Caco-2 (cell line): ENCODE measurements at regions not wholly inside any gene's neighbourhood (a gene's known extent, or its start where the extent isn't known, plus 50 kb on each side); places are given as distances from the start of the nearest gene placed in this dataset.

Experiments
- BruUV-seq: library from RNA; stranded (reverse); fragments of 400-500 nt; replicated peaks from 2 replicates; lab custom pipeline; 2021; lab: Mats Ljungman, UMichigan
- CTCF ChIA-PET: fragments of 300-600 bp; sonication (Branson Sonifier 250); formaldehyde crosslinking; loops from one replicate; lab custom pipeline; 2022; ENCODE audit warnings: antibody characterized with exemption; lab: Charles Lee
- POLR2A ChIA-PET: fragments of 300-600 bp; sonication (Branson Sonifier 250); formaldehyde crosslinking; loops from one replicate; lab custom pipeline; 2022; ENCODE audit warnings: antibody characterized with exemption; lab: Charles Lee
- DNase-seq, 2 experiments: peaks; one replicate each; pipeline versions ENCODE4 v3.0.0 to v3.0.0-alpha.2; 2020 to 2022
- H3K27me3 ChIP-seq: replicated peaks from 2 replicates; pipeline ENCODE4 v1.6.0; 2011; ENCODE audit warnings: low read length; ENCODE audit not compliant: control insufficient read depth, insufficient read depth
- H3K36me3 ChIP-seq: 2 replicates; pipeline ENCODE4 v1.5.1; 2011; ENCODE audit warnings: low read length; ENCODE audit not compliant: control insufficient read depth, insufficient read depth
- H3K4me1 ChIP-seq: fragments of 250-450 bp; sonication (Bioruptor Pico); 2 replicates; pipeline ENCODE4 v1.5.1; 2020; ENCODE audit warnings: mild to moderate bottlenecking
- H3K4me3 ChIP-seq: 2 replicates; pipeline ENCODE4 v1.5.1; 2011; ENCODE audit warnings: low read depth, mild to moderate bottlenecking, control low read depth, low read length
- H3K9me3 ChIP-seq: fragments of 250-450 bp; sonication (Bioruptor Pico); 2 replicates; pipeline ENCODE4 v1.5.1; 2020; ENCODE audit warnings: mild to moderate bottlenecking, moderate library complexity
- H3K27ac Mint-ChIP-seq: one replicate; pipeline ENCODE4 v1.8.0; 2022; ENCODE audit warnings: mixed read lengths; ENCODE audit not compliant: unreplicated experiment
- H3K27me3 Mint-ChIP-seq: one replicate; pipeline ENCODE4 v1.8.0; 2022; ENCODE audit warnings: mixed read lengths; ENCODE audit not compliant: insufficient read depth, unreplicated experiment
- H3K36me3 Mint-ChIP-seq: one replicate; pipeline ENCODE4 v1.8.0; 2022; ENCODE audit warnings: mild to moderate bottlenecking, mixed read lengths; ENCODE audit not compliant: insufficient read depth, unreplicated experiment
- H3K4me1 Mint-ChIP-seq: one replicate; pipeline ENCODE4 v1.8.0; 2022; ENCODE audit warnings: low read depth, mixed read lengths; ENCODE audit not compliant: unreplicated experiment
- H3K4me3 Mint-ChIP-seq: one replicate; pipeline ENCODE4 v1.8.0; 2022; ENCODE audit warnings: mild to moderate bottlenecking, moderate library complexity, mixed read lengths; ENCODE audit not compliant: unreplicated experiment
- H3K9me3 Mint-ChIP-seq: one replicate; pipeline ENCODE4 v1.8.0; 2022; ENCODE audit warnings: mixed read lengths; ENCODE audit not compliant: unreplicated experiment
- CTCF ChIP-seq, 2 experiments: fragments of 200-600 bp in 1 of 2; IDR thresholded peaks; 1 replicate in 1 of 2; 2 replicates in 1 of 2; pipeline versions ENCODE4 v1.5.1 to v1.8.0; 2011 to 2022; ENCODE audit warnings: antibody characterized with exemption in 1 of 2, control low read depth in 1 of 2, inconsistent platforms in 1 of 2, low read depth in 1 of 2, low read length in 1 of 2, mild to moderate bottlenecking in 1 of 2, moderate library complexity in 1 of 2; ENCODE audit not compliant: insufficient read depth in 1 of 2, severe bottlenecking in 1 of 2, unreplicated experiment in 1 of 2
- intact Hi-C: fragments of 100-400 bp; cut with micrococcal nuclease; formaldehyde crosslinking; loops from one replicate; pipeline ENCODE4 v1.10.0; 2022; ENCODE audit not compliant: unreplicated experiment

- Mint-ChIP-seq H3K27ac (no peak overlapping the region), H3K27me3 (no peaks in the 10 kb centered on the region), H3K9me3 (no peaks in the 10 kb centered on the region), H3K4me1 (no peaks in the 10 kb centered on the region), H3K4me3 (no peak overlapping the region), H3K36me3 (no peaks in the 10 kb centered on the region)
- no peak overlapping the region for H3K4me3 ChIP-seq
- ChIA-PET CTCF (no interaction called here), POLR2A (no interaction called here)
- intact Hi-C loops: no loop called here
- BruUV-seq: no TSS peak
- H3K9me3 ChIP-seq: no peaks in the 10 kb centered on the region
- TF ChIP-seq CTCF (IDR thresholded peaks at IDR 0.05; ENCODE audit: insufficient read depth in 1 of 2, low read depth in 1 of 2, low read length in 1 of 2, severe bottlenecking in 1 of 2, unreplicated experiment in 1 of 2): no peak
- no peaks in the 10 kb centered on the region for H3K36me3 ChIP-seq
- H3K4me1 ChIP-seq: no peaks in the 10 kb centered on the region
- DNase-seq: no peak
- no peaks in the 10 kb centered on the region for H3K27me3 ChIP-seq
Measured at GRCh38 chr3:145882436-145882835, 278.5 kb downstream of the PLOD2 start.

GRCh38 chr3:145889730-145890129, 271.3 kb downstream of the PLOD2 start:
- Histone ChIP-seq H3K4me1 (no peaks in the 10 kb centered on the region), H3K9me3 (no peaks in the 10 kb centered on the region), H3K4me3 (no peak overlapping the region), H3K27me3 (no peaks in the 10 kb centered on the region), H3K36me3 (no peaks in the 10 kb centered on the region)
- TF ChIP-seq CTCF (IDR thresholded peaks at IDR 0.05; ENCODE audit: insufficient read depth in 1 of 2, low read depth in 1 of 2, low read length in 1 of 2, severe bottlenecking in 1 of 2, unreplicated experiment in 1 of 2): no peak
- no peak for DNase-seq
- ChIA-PET POLR2A (no interaction called here), CTCF (no interaction called here)
- BruUV-seq: no TSS peak
- intact Hi-C loops: no loop called here
- Mint-ChIP-seq H3K4me1 (no peaks in the 10 kb centered on the region), H3K4me3 (no peak overlapping the region), H3K36me3 (no peaks in the 10 kb centered on the region), H3K27me3 (no peaks in the 10 kb centered on the region), H3K9me3 (no peaks in the 10 kb centered on the region), H3K27ac (no peak overlapping the region)

GRCh38 chr3:145892869-145893268, 268.1 kb downstream of the PLOD2 start:
- Histone ChIP-seq H3K36me3 (no peaks in the 10 kb centered on the region), H3K9me3 (no peaks in the 10 kb centered on the region), H3K4me1 (no peaks in the 10 kb centered on the region), H3K4me3 (no peak overlapping the region), H3K27me3 (no peaks in the 10 kb centered on the region)
- Mint-ChIP-seq H3K4me1 (no peaks in the 10 kb centered on the region), H3K36me3 (no peaks in the 10 kb centered on the region), H3K27ac (no peak overlapping the region), H3K4me3 (no peak overlapping the region), H3K9me3 (no peaks in the 10 kb centered on the region), H3K27me3 (no peaks in the 10 kb centered on the region)
- no peak for DNase-seq
- TF ChIP-seq CTCF (IDR thresholded peaks at IDR 0.05; ENCODE audit: insufficient read depth in 1 of 2, low read depth in 1 of 2, low read length in 1 of 2, severe bottlenecking in 1 of 2, unreplicated experiment in 1 of 2): no peak
- intact Hi-C loops: no loop called here
- BruUV-seq: no TSS peak
- ChIA-PET POLR2A (no interaction called here), CTCF (no interaction called here)
